ENCODE measurements at regions not wholly inside any gene's neighbourhood (a gene's known extent, or its start where the extent isn't known, plus 50 kb on each side); places are given as distances from the start of the nearest gene placed in this dataset.

- TF ChIP-seq CTCF (IDR thresholded peaks at IDR 0.05) = no peak
- no peak for TF ChIP-seq POLR2A (IDR thresholded peaks at IDR 0.05)
Observed at GRCh38 chr3:102748646-102749045, 313.8 kb downstream of the ZPLD1 start.
